Esophagus squamous epithelium (tissue), 5 donors: ENCODE measurements at regions not wholly inside any gene's neighbourhood (a gene's known extent, or its start where the extent isn't known, plus 50 kb on each side); places are given as distances from the start of the nearest gene placed in this dataset.

Experiments used
- DNase-seq: peaks from one replicate; lab custom pipeline; 2025; lab: John Stamatoyannopoulos, UW
- H3K27ac ChIP-seq, 4 donors: fragments of 200-600 bp; sonication (generic); one replicate each; pipeline ENCODE4 v1.5.1; 2016 to 2019; ENCODE audit warnings: mild to moderate bottlenecking in 1 of 4
- H3K27me3 ChIP-seq, 4 donors: fragments of 200-600 bp; sonication (generic); 1 replicate in 3 of 4; 2 replicates in 1 of 4; pipeline versions ENCODE4 v1.5.1 to v1.6.0; 2017 to 2021; ENCODE audit warnings: antibody characterized with exemption in 1 of 4
- H3K36me3 ChIP-seq, 3 donors: fragments of 200-600 bp; sonication (generic); one replicate each; pipeline ENCODE4 v1.5.1; 2016 to 2019
- H3K4me1 ChIP-seq, 3 donors: fragments of 200-600 bp; sonication (generic); one replicate each; pipeline ENCODE4 v1.5.1; 2017 to 2019
- H3K4me3 ChIP-seq, 4 donors: fragments of 200-600 bp; sonication (generic); 1 replicate in 3 of 4; 2 replicates in 1 of 4; pipeline ENCODE4 v1.5.1; 2016 to 2019; ENCODE audit warnings: mild to moderate bottlenecking in 2 of 4, moderate library complexity in 1 of 4
- H3K9me3 ChIP-seq, 3 donors: fragments of 200-600 bp; sonication (generic); one replicate each; pipeline ENCODE4 v1.5.1; 2016 to 2019
- CTCF ChIP-seq, 6 experiments: fragments of 450-650 bp in 4 of 6; fragments of 200-600 bp in 2 of 6; sonication (generic) in 2 of 6; IDR thresholded peaks; one replicate each; pipeline ENCODE4 v1.5.1; 2016 to 2019; ENCODE audit warnings: antibody characterized with exemption in 6 of 6, mild to moderate bottlenecking in 4 of 6, moderate library complexity in 4 of 6
- POLR2A ChIP-seq, 4 donors: fragments of 450-650 bp; IDR thresholded peaks; one replicate each; pipeline ENCODE4 v1.6.1; 2017; ENCODE audit warnings: antibody characterized with exemption in 4 of 4, mild to moderate bottlenecking in 4 of 4, moderate library complexity in 3 of 4
- WGBS, 2 donors: methylation state at CpG; one replicate each; pipeline ENCODE4 v1.1.5; 2018; 5-methylcytosine and 5-hydroxymethylcytosine counted together
- intact Hi-C: fragments of 100-400 bp; cut with DNase I; formaldehyde crosslinking; loops from one replicate; pipeline ENCODE4 v1.15.0; 2022
- donor health status: DM: yes; HTN: yes; CAD: no.

GRCh38 chr18:4549164-4549872 lies 94.2 kb upstream of the DLGAP1 start:
- intact Hi-C loops, result no loop called here
- Histone ChIP-seq H3K9me3 (no peaks in the 10 kb centered on the region), H3K4me1 (no peaks in the 10 kb centered on the region), H3K36me3 (no peaks in the 10 kb centered on the region), H3K4me3 (no peak overlapping the region), H3K27ac (no peak overlapping the region), H3K27me3 (no peaks in the 10 kb centered on the region)
- no peak for TF ChIP-seq POLR2A (IDR thresholded peaks at IDR 0.05)
- TF ChIP-seq CTCF (IDR thresholded peaks at IDR 0.05), result no peak
- DNase-seq, result no peak

DNA sequence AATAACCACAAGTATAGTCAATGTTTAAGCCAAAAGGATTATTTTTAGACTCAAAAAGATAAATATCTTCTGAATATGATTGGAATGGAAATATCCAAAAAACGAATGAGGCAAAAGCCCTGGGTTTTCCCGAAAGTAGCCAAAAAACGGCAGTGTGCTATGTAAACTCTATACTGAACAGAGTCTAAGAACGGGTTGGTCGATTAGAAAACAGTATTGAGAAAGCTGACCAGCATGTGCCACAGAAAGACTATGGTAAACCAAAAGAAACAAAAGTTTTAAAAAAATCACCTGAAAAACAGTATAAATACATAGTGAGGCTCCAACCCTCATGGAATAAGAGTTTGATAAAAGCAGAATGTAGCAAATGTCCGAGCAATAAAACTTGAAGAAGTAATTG lies 92.0 kb upstream of the DLGAP1 start:
- WGBS, 2 donors, result 57 to 63% methylated on average over 6 of the region's 6 CpGs
- Histone ChIP-seq H3K36me3 (no peaks in the 10 kb centered on the region), H3K9me3 (no peaks in the 10 kb centered on the region), H3K4me1 (no peaks in the 10 kb centered on the region), H3K27me3 (no peaks in the 10 kb centered on the region), H3K27ac (no peak overlapping the region), H3K4me3 (no peak overlapping the region)
- no peak for TF ChIP-seq POLR2A (IDR thresholded peaks at IDR 0.05)
- no peak for TF ChIP-seq CTCF (IDR thresholded peaks at IDR 0.05)
- intact Hi-C loops, result no loop called here
- DNase-seq, result no peak

DNA sequence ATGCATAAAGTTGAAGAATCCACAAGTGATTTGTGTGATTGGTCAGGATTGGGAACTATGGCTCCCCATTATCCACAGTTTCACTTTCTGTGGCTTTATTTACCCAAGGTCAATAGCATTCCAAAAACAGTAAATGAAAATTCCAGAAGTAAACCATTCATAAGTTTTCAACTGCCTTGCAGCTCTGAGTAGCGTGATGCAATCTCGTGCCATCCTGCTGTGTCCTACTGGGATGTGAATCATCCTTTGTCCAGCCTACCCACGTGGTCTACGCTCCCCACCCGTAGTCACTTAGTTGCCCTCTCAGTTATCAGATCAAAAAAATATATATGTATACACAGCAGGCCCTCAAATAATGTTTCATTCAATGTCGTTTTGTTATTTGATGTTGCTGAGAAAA lies 89.0 kb upstream of the DLGAP1 start:
- Histone ChIP-seq H3K4me1 (no peaks in the 10 kb centered on the region), H3K9me3 (no peaks in the 10 kb centered on the region), H3K4me3 (no peak overlapping the region), H3K27me3 (no peaks in the 10 kb centered on the region), H3K27ac (no peak overlapping the region), H3K36me3 (no peaks in the 10 kb centered on the region)
- TF ChIP-seq CTCF (IDR thresholded peaks at IDR 0.05) (no peak), POLR2A (IDR thresholded peaks at IDR 0.05) (no peak)
- DNase-seq, result no peak
- WGBS, 2 donors, result 62 to 72% methylated on average over 6 of the region's 6 CpGs
- intact Hi-C loops, result no loop called here

- Histone ChIP-seq H3K4me1 (no peaks in the 10 kb centered on the region), H3K27ac (no peak overlapping the region), H3K27me3 (no peaks in the 10 kb centered on the region), H3K9me3 (no peaks in the 10 kb centered on the region), H3K36me3 (no peaks in the 10 kb centered on the region), H3K4me3 (no peak overlapping the region)
- no peak for DNase-seq
- TF ChIP-seq CTCF (IDR thresholded peaks at IDR 0.05), result no peak
- TF ChIP-seq POLR2A (IDR thresholded peaks at IDR 0.05), result no peak
- intact Hi-C loops, result no loop called here
Measured at GRCh38 chr18:4543711-4544110, 88.6 kb upstream of the DLGAP1 start.

- H3K4me1 ChIP-seq, result no peaks in the 10 kb centered on the region
- TF ChIP-seq POLR2A (IDR thresholded peaks at IDR 0.05), result no peak
- no peak for TF ChIP-seq CTCF (IDR thresholded peaks at IDR 0.05)
- DNase-seq, result no peak
- H3K4me3 ChIP-seq, result no peak overlapping the region
- no peaks in the 10 kb centered on the region for H3K36me3 ChIP-seq
- no peak overlapping the region for H3K27ac ChIP-seq
- H3K27me3 ChIP-seq, result no peaks in the 10 kb centered on the region
- WGBS, 2 donors, result 77 to 82% methylated on average over 3 of the region's 3 CpGs
- intact Hi-C loops, result no loop called here
- H3K9me3 ChIP-seq, result peaks cover 0 to 11% (median 0%) of the 10 kb centered on the region in 3 donors
Measured at GRCh38 chr18:4541588-4541987, 86.5 kb upstream of the DLGAP1 start.
